ENCODE measurements at regions not wholly inside any gene's neighbourhood (a gene's known extent, or its start where the extent isn't known, plus 50 kb on each side); places are given as distances from the start of the nearest gene placed in this dataset.

GRCh38 chr16:88293097-88293496, 89.7 kb upstream of the ZNF469 start:
- no peaks in the 10 kb centered on the region for H3K36me3 ChIP-seq
- WGBS, 5 donors: 88 to 94% (median 93%) methylated on average over 4 of the region's 4 CpGs
- no peak for TF ChIP-seq POLR2AphosphoS5 (IDR thresholded peaks at IDR 0.05)
- no peak for TF ChIP-seq EP300 (IDR thresholded peaks at IDR 0.05)
- no peak for TF ChIP-seq POLR2A (IDR thresholded peaks at IDR 0.05)
- no peaks in the 10 kb centered on the region for H3K4me1 ChIP-seq
- peaks cover 0 to 12% (median 7%) of the 10 kb centered on the region in 4 donors for H3K9me3 ChIP-seq
- H3K27me3 ChIP-seq: peaks cover 0 to 19% (median 0%) of the 10 kb centered on the region in 3 donors
- no peak overlapping the region for H3K27ac ChIP-seq
- no peak for DNase-seq
- no peak overlapping the region for H3K4me3 ChIP-seq
- intact Hi-C loops (cut with DNase I; ENCODE audit: low total_unique reads): no loop called here

GRCh38 chr16:88295671-88296436, 86.9 kb upstream of the ZNF469 start:
- intact Hi-C loops (cut with DNase I; ENCODE audit: low total_unique reads): no loop called here
- WGBS, 5 donors: 57 to 72% (median 69%) methylated on average over 17 to 20 of the region's 20 CpGs
- Histone ChIP-seq H3K27ac (no peak overlapping the region), H3K27me3 (peaks cover 0 to 35% (median 0%) of the 10 kb centered on the region in 3 donors), H3K4me1 (no peaks in the 10 kb centered on the region), H3K36me3 (no peaks in the 10 kb centered on the region), H3K9me3 (no peaks in the 10 kb centered on the region), H3K4me3 (no peak overlapping the region)
- TF ChIP-seq POLR2AphosphoS5 (IDR thresholded peaks at IDR 0.05): no peak
- no peak for TF ChIP-seq CTCF (IDR thresholded peaks at IDR 0.05)
- no peak for TF ChIP-seq POLR2A (IDR thresholded peaks at IDR 0.05)
- no peak for DNase-seq

DNA sequence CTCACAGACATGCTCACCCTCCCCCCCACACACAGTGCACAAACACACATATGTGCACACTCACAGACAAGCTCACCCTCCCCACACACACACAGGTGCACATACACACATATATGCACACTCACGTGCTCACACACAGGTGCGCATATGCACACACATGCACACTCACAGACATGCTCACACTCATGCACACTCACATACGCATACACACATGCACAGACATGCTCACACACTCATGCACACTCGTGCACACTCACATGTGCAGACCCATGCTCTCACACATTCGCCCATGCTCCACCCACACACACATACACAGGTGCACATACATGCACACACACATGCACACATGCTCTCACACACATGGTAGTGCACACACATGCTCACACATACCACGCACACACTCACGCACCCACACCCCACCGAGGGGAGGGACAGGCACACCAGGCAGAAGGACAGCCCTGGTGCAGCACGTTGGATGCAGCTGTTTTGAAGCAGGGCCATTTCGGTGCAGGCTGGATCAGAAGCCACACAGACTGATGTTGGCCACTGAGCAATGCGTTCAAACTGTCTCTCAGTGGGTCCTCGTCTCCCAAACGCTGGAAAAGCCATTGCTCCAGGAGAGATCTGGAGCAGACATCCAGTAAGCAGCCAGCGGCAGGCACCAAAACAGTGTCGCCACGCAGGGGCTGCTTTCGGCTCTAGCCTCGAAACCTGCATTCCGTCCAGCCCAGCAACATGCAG, 86.2 kb upstream of the ZNF469 start:
- TF ChIP-seq CTCF (IDR thresholded peaks at IDR 0.05) (no peak), POLR2AphosphoS5 (IDR thresholded peaks at IDR 0.05) (no peak), POLR2A (IDR thresholded peaks at IDR 0.05) (no peak)
- Histone ChIP-seq H3K36me3 (no peaks in the 10 kb centered on the region), H3K4me1 (no peaks in the 10 kb centered on the region), H3K27me3 (peaks cover 0 to 32% (median 0%) of the 10 kb centered on the region in 3 donors), H3K9me3 (no peaks in the 10 kb centered on the region), H3K27ac (no peak overlapping the region), H3K4me3 (no peak overlapping the region)
- WGBS, 5 donors: 70 to 82% (median 80%) methylated on average over 13 to 19 of the region's 19 CpGs
- intact Hi-C loops (cut with DNase I; ENCODE audit: low total_unique reads): no loop called here
- no peak for DNase-seq

GRCh38 chr16:88297178-88297720, 85.5 kb upstream of the ZNF469 start:
- no peaks in the 10 kb centered on the region for H3K4me1 ChIP-seq
- intact Hi-C loops (cut with DNase I; ENCODE audit: low total_unique reads): no loop called here
- no peak for DNase-seq
- H3K36me3 ChIP-seq: no peaks in the 10 kb centered on the region
- H3K27me3 ChIP-seq: peaks cover 0 to 26% (median 0%) of the 10 kb centered on the region in 3 donors
- 77 to 80% (median 79%) methylated on average over 18 to 22 of the region's 22 CpGs for WGBS, 5 donors
- H3K27ac ChIP-seq: no peak overlapping the region
- no peak for TF ChIP-seq POLR2A (IDR thresholded peaks at IDR 0.05)
- TF ChIP-seq POLR2AphosphoS5 (IDR thresholded peaks at IDR 0.05): no peak
- TF ChIP-seq EP300 (IDR thresholded peaks at IDR 0.05): no peak
- TF ChIP-seq CTCF (IDR thresholded peaks at IDR 0.05): no peak
- H3K4me3 ChIP-seq: no peak overlapping the region
- H3K9me3 ChIP-seq: no peaks in the 10 kb centered on the region
